ENCODE measurements at regions not wholly inside any gene's neighbourhood (a gene's known extent, or its start where the extent isn't known, plus 50 kb on each side); places are given as distances from the start of the nearest gene placed in this dataset.

- TF ChIP-seq, protein P1, sequence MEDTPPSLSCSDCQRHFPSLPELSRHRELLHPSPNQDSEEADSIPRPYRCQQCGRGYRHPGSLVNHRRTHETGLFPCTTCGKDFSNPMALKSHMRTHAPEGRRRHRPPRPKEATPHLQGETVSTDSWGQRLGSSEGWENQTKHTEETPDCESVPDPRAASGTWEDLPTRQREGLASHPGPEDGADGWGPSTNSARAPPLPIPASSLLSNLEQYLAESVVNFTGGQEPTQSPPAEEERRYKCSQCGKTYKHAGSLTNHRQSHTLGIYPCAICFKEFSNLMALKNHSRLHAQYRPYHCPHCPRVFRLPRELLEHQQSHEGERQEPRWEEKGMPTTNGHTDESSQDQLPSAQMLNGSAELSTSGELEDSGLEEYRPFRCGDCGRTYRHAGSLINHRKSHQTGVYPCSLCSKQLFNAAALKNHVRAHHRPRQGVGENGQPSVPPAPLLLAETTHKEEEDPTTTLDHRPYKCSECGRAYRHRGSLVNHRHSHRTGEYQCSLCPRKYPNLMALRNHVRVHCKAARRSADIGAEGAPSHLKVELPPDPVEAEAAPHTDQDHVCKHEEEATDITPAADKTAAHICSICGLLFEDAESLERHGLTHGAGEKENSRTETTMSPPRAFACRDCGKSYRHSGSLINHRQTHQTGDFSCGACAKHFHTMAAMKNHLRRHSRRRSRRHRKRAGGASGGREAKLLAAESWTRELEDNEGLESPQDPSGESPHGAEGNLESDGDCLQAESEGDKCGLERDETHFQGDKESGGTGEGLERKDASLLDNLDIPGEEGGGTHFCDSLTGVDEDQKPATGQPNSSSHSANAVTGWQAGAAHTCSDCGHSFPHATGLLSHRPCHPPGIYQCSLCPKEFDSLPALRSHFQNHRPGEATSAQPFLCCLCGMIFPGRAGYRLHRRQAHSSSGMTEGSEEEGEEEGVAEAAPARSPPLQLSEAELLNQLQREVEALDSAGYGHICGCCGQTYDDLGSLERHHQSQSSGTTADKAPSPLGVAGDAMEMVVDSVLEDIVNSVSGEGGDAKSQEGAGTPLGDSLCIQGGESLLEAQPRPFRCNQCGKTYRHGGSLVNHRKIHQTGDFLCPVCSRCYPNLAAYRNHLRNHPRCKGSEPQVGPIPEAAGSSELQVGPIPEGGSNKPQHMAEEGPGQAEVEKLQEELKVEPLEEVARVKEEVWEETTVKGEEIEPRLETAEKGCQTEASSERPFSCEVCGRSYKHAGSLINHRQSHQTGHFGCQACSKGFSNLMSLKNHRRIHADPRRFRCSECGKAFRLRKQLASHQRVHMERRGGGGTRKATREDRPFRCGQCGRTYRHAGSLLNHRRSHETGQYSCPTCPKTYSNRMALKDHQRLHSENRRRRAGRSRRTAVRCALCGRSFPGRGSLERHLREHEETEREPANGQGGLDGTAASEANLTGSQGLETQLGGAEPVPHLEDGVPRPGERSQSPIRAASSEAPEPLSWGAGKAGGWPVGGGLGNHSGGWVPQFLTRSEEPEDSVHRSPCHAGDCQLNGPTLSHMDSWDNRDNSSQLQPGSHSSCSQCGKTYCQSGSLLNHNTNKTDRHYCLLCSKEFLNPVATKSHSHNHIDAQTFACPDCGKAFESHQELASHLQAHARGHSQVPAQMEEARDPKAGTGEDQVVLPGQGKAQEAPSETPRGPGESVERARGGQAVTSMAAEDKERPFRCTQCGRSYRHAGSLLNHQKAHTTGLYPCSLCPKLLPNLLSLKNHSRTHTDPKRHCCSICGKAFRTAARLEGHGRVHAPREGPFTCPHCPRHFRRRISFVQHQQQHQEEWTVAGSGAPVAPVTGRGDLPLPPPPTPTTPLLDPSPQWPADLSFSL (CRISPR knock-in tag; IDR thresholded peaks at IDR 0.05), result no peak
- TF ChIP-seq POLR2AphosphoS2 (IDR thresholded peaks at IDR 0.05; ENCODE audit: low read depth, low read length) (no peak), ZZZ3 (CRISPR knock-in tag; IDR thresholded peaks at IDR 0.05; ENCODE audit: borderline replicate concordance) (no peak), ZNF550 (CRISPR knock-in tag; IDR thresholded peaks at IDR 0.05; ENCODE audit: borderline replicate concordance) (no peak), ZNF574 (CRISPR knock-in tag; IDR thresholded peaks at IDR 0.05) (no peak)
Observed at GRCh38 chr3:178200316-178200715, 335.9 kb upstream of the KCNMB2 start (continued).
